ENCODE measurements at regions not wholly inside any gene's neighbourhood (a gene's known extent, or its start where the extent isn't known, plus 50 kb on each side); places are given as distances from the start of the nearest gene placed in this dataset.

DNA sequence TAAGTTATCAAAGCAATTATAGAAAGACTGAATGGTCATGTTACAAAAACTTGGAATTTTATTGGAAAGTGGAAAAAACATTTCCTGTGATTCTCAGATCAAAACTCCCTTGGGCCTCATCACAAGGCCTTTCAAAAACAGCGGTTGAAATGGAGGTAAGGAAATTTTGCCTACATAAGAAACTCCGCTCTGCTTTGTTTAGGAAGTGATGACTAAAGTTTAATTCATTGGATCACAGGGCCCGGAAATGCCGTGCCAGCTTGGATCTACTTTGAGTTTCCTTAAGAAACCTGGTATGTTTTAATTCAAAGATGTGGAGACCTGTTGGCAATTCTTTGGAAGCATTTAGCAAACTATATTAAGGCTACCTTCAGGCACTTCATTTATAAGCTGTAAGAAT, 143.9 kb upstream of the MME start:
- WGBS, 5 donors = 87 to 93% (median 92%) methylated on average over 4 of the region's 4 CpGs
- H3K36me3 ChIP-seq = no peaks in the 10 kb centered on the region
- H3K9me3 ChIP-seq = peaks cover 0 to 19% (median 11%) of the 10 kb centered on the region in 8 donors
- DNase-seq = no peak
- H3K4me3 ChIP-seq = no peak overlapping the region
- intact Hi-C loops (cut with DNase I; ENCODE audit: low total_unique reads) = no loop called here
- H3K4me1 ChIP-seq = no peaks in the 10 kb centered on the region
- H3K27ac ChIP-seq = no peak overlapping the region
- no peaks in the 10 kb centered on the region for H3K27me3 ChIP-seq (replicated peaks in 1 of 7)
- TF ChIP-seq POLR2A (IDR thresholded peaks at IDR 0.05) (no peak), POLR2AphosphoS5 (IDR thresholded peaks at IDR 0.05) (no peak)
- TF ChIP-seq, protein P1, sequence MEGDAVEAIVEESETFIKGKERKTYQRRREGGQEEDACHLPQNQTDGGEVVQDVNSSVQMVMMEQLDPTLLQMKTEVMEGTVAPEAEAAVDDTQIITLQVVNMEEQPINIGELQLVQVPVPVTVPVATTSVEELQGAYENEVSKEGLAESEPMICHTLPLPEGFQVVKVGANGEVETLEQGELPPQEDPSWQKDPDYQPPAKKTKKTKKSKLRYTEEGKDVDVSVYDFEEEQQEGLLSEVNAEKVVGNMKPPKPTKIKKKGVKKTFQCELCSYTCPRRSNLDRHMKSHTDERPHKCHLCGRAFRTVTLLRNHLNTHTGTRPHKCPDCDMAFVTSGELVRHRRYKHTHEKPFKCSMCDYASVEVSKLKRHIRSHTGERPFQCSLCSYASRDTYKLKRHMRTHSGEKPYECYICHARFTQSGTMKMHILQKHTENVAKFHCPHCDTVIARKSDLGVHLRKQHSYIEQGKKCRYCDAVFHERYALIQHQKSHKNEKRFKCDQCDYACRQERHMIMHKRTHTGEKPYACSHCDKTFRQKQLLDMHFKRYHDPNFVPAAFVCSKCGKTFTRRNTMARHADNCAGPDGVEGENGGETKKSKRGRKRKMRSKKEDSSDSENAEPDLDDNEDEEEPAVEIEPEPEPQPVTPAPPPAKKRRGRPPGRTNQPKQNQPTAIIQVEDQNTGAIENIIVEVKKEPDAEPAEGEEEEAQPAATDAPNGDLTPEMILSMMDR (IDR thresholded peaks at IDR 0.05 in 8 of 11, conservative IDR thresholded peaks at IDR 0.05 in 3 of 11) = no peak

DNA sequence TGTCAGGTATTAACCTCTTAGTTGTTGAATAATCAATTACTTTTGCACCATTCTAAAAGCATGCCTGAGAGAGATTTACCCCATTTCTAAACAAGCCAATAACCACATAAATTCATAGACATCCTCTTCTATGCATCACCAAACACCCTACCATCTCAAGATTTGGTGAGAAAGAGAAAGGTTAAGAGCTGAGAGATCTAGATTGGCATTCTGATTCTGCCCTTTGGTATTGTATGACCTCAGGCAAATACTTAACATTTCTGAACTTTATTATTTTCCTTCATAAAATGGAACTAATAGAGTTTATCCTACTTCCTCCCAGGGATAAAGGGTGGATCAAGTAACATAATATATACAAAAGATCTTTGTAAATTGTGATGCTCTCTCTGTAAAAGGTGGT, 146.5 kb upstream of the MME start:
- no peak for TF ChIP-seq POLR2A (IDR thresholded peaks at IDR 0.05)
- TF ChIP-seq, protein P1 (IDR thresholded peaks at IDR 0.05 in 8 of 11, conservative IDR thresholded peaks at IDR 0.05 in 3 of 11) = no peak
- TF ChIP-seq POLR2AphosphoS5 (IDR thresholded peaks at IDR 0.05) = no peak
- no peaks in the 10 kb centered on the region for H3K36me3 ChIP-seq
- no peaks in the 10 kb centered on the region for H3K9me3 ChIP-seq
- no peak for DNase-seq
- no peak overlapping the region for H3K4me3 ChIP-seq
- intact Hi-C loops (cut with DNase I; ENCODE audit: low total_unique reads) = no loop called here
- H3K27me3 ChIP-seq (replicated peaks in 1 of 7) = no peaks in the 10 kb centered on the region
- no peak overlapping the region for H3K27ac ChIP-seq
- no peaks in the 10 kb centered on the region for H3K4me1 ChIP-seq

DNA sequence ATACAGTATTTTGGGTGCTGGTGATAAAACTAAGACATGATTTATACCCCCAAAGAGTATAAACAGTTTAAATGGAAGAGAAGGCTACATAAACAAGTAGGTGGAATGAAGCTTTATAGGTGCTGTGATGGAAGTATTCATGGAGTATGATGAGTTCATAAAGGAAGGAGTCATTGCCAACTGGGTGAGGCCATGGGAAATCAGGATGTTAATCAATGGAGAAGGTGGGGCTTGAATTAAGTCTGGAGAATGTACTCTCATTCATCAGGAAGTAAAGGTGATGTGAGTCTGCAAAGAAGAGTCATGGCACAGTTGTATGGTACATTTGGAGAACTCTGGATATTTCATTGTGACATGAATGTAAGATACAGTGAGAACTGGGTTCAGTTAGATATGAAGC, 147.5 kb upstream of the MME start:
- Histone ChIP-seq H3K36me3 (no peaks in the 10 kb centered on the region), H3K4me1 (no peaks in the 10 kb centered on the region), H3K27me3 (replicated peaks in 1 of 7) (no peaks in the 10 kb centered on the region), H3K27ac (no peak overlapping the region), H3K4me3 (no peak overlapping the region), H3K9me3 (no peaks in the 10 kb centered on the region)
- DNase-seq = no peak
- TF ChIP-seq, protein P1 (IDR thresholded peaks at IDR 0.05 in 8 of 11, conservative IDR thresholded peaks at IDR 0.05 in 3 of 11) = no peak
- no peak for TF ChIP-seq POLR2AphosphoS5 (IDR thresholded peaks at IDR 0.05)
- TF ChIP-seq POLR2A (IDR thresholded peaks at IDR 0.05) = no peak
- intact Hi-C loops (cut with DNase I; ENCODE audit: low total_unique reads) = no loop called here

DNA sequence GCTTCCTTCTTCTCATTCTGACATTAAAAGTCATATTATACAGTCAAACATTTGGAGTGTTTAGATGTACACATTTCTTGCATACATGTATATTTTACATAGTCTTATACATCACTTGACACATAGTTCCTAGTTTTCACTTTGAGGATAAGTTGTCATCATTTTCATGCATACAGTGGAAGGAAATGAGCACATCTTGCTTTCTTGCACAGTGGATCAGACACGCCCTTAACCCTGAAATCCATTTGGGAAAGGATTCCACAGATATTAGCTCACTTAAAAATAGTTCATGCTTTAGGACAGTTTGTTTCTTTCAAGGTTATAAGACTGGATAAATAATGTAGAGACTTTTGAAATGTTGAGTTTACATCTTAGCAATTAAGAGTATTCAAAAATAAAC, 148.6 kb upstream of the MME start:
- intact Hi-C loops (cut with DNase I; ENCODE audit: low total_unique reads) = no loop called here
- 62 to 79% (median 67%) methylated on average over 1 of the region's 1 CpG for WGBS, 5 donors
- H3K4me1 ChIP-seq = no peaks in the 10 kb centered on the region
- TF ChIP-seq, protein P1 (IDR thresholded peaks at IDR 0.05 in 8 of 11, conservative IDR thresholded peaks at IDR 0.05 in 3 of 11) = no peak
- TF ChIP-seq POLR2AphosphoS5 (IDR thresholded peaks at IDR 0.05) = no peak
- no peak for TF ChIP-seq POLR2A (IDR thresholded peaks at IDR 0.05)
- DNase-seq = no peak
- H3K27me3 ChIP-seq (replicated peaks in 1 of 7) = no peaks in the 10 kb centered on the region
- H3K4me3 ChIP-seq = no peak overlapping the region
- no peak overlapping the region for H3K27ac ChIP-seq
- H3K36me3 ChIP-seq = no peaks in the 10 kb centered on the region
- H3K9me3 ChIP-seq = no peaks in the 10 kb centered on the region

Measured in spleen (tissue), 11 donors.